Right kidney (tissue), 1 donor: ENCODE measurements at regions not wholly inside any gene's neighbourhood (a gene's known extent, or its start where the extent isn't known, plus 50 kb on each side); places are given as distances from the start of the nearest gene placed in this dataset.

Source experiments
- DNase-seq: peaks from one replicate; pipeline ENCODE4 v3.0.0-alpha.2; 2016

GRCh38 chr10:36358736-36359135, 716.6 kb upstream of the FZD8 start:
- no peak for DNase-seq

GRCh38 chr10:36354633-36355032, 712.5 kb upstream of the FZD8 start:
- no peak for DNase-seq

GRCh38 chr10:36351159-36351558, 709.1 kb upstream of the FZD8 start:
- DNase-seq: no peak

GRCh38 chr10:36349445-36350078, 707.5 kb upstream of the FZD8 start:
- DNase-seq: no peak

- DNase-seq: no peak
Observed at GRCh38 chr10:36345807-36346206, 703.7 kb upstream of the FZD8 start.

- no peak for DNase-seq
Observed at GRCh38 chr10:36345175-36345533, 703.1 kb upstream of the FZD8 start.

GRCh38 chr10:36344240-36345174, 702.4 kb upstream of the FZD8 start:
- DNase-seq: no peak

GRCh38 chr10:36342781-36343180, 700.7 kb upstream of the FZD8 start:
- no peak for DNase-seq

- no peak for DNase-seq
Observed at GRCh38 chr10:36341471-36341870, 699.4 kb upstream of the FZD8 start.

GRCh38 chr10:36336315-36336714, 694.2 kb upstream of the FZD8 start:
- DNase-seq: no peak

- DNase-seq: no peak
Observed at GRCh38 chr10:36333446-36333845, 691.4 kb upstream of the FZD8 start.

GRCh38 chr10:36332926-36333325, 690.8 kb upstream of the FZD8 start:
- DNase-seq: no peak

- DNase-seq: no peak
Observed at GRCh38 chr10:36331121-36331520, 689.0 kb upstream of the FZD8 start.

GRCh38 chr10:36325815-36326214, 683.7 kb upstream of the FZD8 start:
- DNase-seq: no peak

GRCh38 chr10:36324831-36325230, 682.7 kb upstream of the FZD8 start:
- no peak for DNase-seq

GRCh38 chr10:36313142-36313541, 671.0 kb upstream of the FZD8 start:
- no peak for DNase-seq

- no peak for DNase-seq
Observed at GRCh38 chr10:36303896-36304295, 661.8 kb upstream of the FZD8 start.

GRCh38 chr10:36302086-36302485, 660.0 kb upstream of the FZD8 start:
- no peak for DNase-seq

GRCh38 chr10:36301539-36301938, 659.4 kb upstream of the FZD8 start:
- DNase-seq: no peak

GRCh38 chr10:36301139-36301538, 659.0 kb upstream of the FZD8 start:
- DNase-seq: no peak

GRCh38 chr10:36283827-36284226, 641.7 kb upstream of the FZD8 start:
- DNase-seq: no peak

GRCh38 chr10:36281831-36282331, 639.8 kb upstream of the FZD8 start:
- DNase-seq: no peak

- no peak for DNase-seq
Observed at GRCh38 chr10:36280890-36281499, 638.9 kb upstream of the FZD8 start.
